ENCODE measurements at regions not wholly inside any gene's neighbourhood (a gene's known extent, or its start where the extent isn't known, plus 50 kb on each side); places are given as distances from the start of the nearest gene placed in this dataset.

- Histone ChIP-seq H3K4me2 (ENCODE audit: control insufficient read depth, extremely low read depth, insufficient read depth, low read depth, low read length) (no peak overlapping the region), H3K27ac (ENCODE audit: control insufficient read depth, insufficient read depth, low read length) (no peak overlapping the region), H2AFZ (ENCODE audit: control insufficient read depth, low read length) (no peak overlapping the region), H4K20me1 (ENCODE audit: control insufficient read depth, extremely low read depth, insufficient read depth, low read length) (no peaks in the 10 kb centered on the region), H3K4me1 (ENCODE audit: control insufficient read depth, extremely low read depth, insufficient read depth, low read length) (no peaks in the 10 kb centered on the region), H3K9me3 (ENCODE audit: control insufficient read depth, low read depth, low read length) (no peaks in the 10 kb centered on the region), H3K27me3 (ENCODE audit: control insufficient read depth, extremely low read depth, insufficient read depth, low read length) (no peaks in the 10 kb centered on the region), H3K9ac (ENCODE audit: control insufficient read depth, extremely low read depth, insufficient read depth, low read length) (no peak overlapping the region), H3K36me3 (ENCODE audit: control insufficient read depth in 2 of 2, extremely low read depth in 1 of 2, insufficient read depth in 2 of 2, low read length in 2 of 2) (no peaks in the 10 kb centered on the region), H3K79me2 (ENCODE audit: control insufficient read depth, insufficient read depth, low read length) (no peaks in the 10 kb centered on the region), H3K9me1 (ENCODE audit: control insufficient read depth, extremely low read depth, insufficient read depth, low read length) (no peaks in the 10 kb centered on the region), H3K4me3 (ENCODE audit: control insufficient read depth in 2 of 3, extremely low read depth in 1 of 3, insufficient read depth in 2 of 3, low read depth in 1 of 3, low read length in 3 of 3) (no peak overlapping the region)
- no peak for FAIRE-seq
- dilution Hi-C loops (cut with MboI; ENCODE audit: extremely low pct_ligation_motif_present, low sequenced_read_pairs): no loop called here
- TF ChIP-seq EZH2 (IDR thresholded peaks at IDR 0.05; ENCODE audit: low read length) (no peak), CTCF (optimal IDR thresholded peaks at IDR 0.05 in 1 of 3, IDR thresholded peaks at IDR 0.05 in 1 of 3, conservative IDR thresholded peaks at IDR 0.05 in 1 of 3; ENCODE audit: extremely low read depth in 1 of 3, insufficient read depth in 2 of 3, low read length in 3 of 3) (no peak)
- no peak for DNase-seq (ENCODE audit: low read depth, low spot score)
These were observed 729.0 kb upstream of the NR2F2 start for GRCh38 chr15:95601525-95601924.

GRCh38 chr15:95603802-95604201, 726.7 kb upstream of the NR2F2 start:
- Histone ChIP-seq H3K4me1 (ENCODE audit: control insufficient read depth, extremely low read depth, insufficient read depth, low read length) (no peaks in the 10 kb centered on the region), H2AFZ (ENCODE audit: control insufficient read depth, low read length) (no peak overlapping the region), H3K4me3 (ENCODE audit: control insufficient read depth in 2 of 3, extremely low read depth in 1 of 3, insufficient read depth in 2 of 3, low read depth in 1 of 3, low read length in 3 of 3) (no peak overlapping the region), H3K9ac (ENCODE audit: control insufficient read depth, extremely low read depth, insufficient read depth, low read length) (no peak overlapping the region), H3K4me2 (ENCODE audit: control insufficient read depth, extremely low read depth, insufficient read depth, low read depth, low read length) (no peak overlapping the region), H4K20me1 (ENCODE audit: control insufficient read depth, extremely low read depth, insufficient read depth, low read length) (no peaks in the 10 kb centered on the region), H3K36me3 (ENCODE audit: control insufficient read depth in 2 of 2, extremely low read depth in 1 of 2, insufficient read depth in 2 of 2, low read length in 2 of 2) (no peaks in the 10 kb centered on the region), H3K79me2 (ENCODE audit: control insufficient read depth, insufficient read depth, low read length) (no peaks in the 10 kb centered on the region), H3K9me3 (ENCODE audit: control insufficient read depth, low read depth, low read length) (no peaks in the 10 kb centered on the region), H3K27ac (ENCODE audit: control insufficient read depth, insufficient read depth, low read length) (no peak overlapping the region), H3K9me1 (ENCODE audit: control insufficient read depth, extremely low read depth, insufficient read depth, low read length) (no peaks in the 10 kb centered on the region), H3K27me3 (ENCODE audit: control insufficient read depth, extremely low read depth, insufficient read depth, low read length) (no peaks in the 10 kb centered on the region)
- no peak for DNase-seq (ENCODE audit: low read depth, low spot score)
- dilution Hi-C loops (cut with MboI; ENCODE audit: extremely low pct_ligation_motif_present, low sequenced_read_pairs): no loop called here
- TF ChIP-seq EZH2 (IDR thresholded peaks at IDR 0.05; ENCODE audit: low read length) (no peak), CTCF (optimal IDR thresholded peaks at IDR 0.05 in 1 of 3, IDR thresholded peaks at IDR 0.05 in 1 of 3, conservative IDR thresholded peaks at IDR 0.05 in 1 of 3; ENCODE audit: extremely low read depth in 1 of 3, insufficient read depth in 2 of 3, low read length in 3 of 3) (no peak)
- no peak for FAIRE-seq

All from keratinocyte (primary cell).